ENCODE measurements at regions not wholly inside any gene's neighbourhood (a gene's known extent, or its start where the extent isn't known, plus 50 kb on each side); places are given as distances from the start of the nearest gene placed in this dataset.

GRCh38 chr12:31227401-31227981, 98.5 kb downstream of the SINHCAF start:
- DNase-seq (ENCODE audit: low read depth) (no peak), FAIRE-seq (peak; percentile 80)
- Histone ChIP-seq H3K4me3 (ENCODE audit: low read depth, low read length) (no peak overlapping the region), H3K27me3 (ENCODE audit: control insufficient read depth, insufficient read depth, low read length) (peaks cover 2% of the 10 kb centered on the region), H3K36me3 (ENCODE audit: control insufficient read depth, insufficient read depth, low read length) (no peaks in the 10 kb centered on the region)
- TF ChIP-seq CTCF (IDR thresholded peaks at IDR 0.05; ENCODE audit: insufficient read depth, low read length, severe bottlenecking) = no peak

- Histone ChIP-seq H3K36me3 (ENCODE audit: control insufficient read depth, insufficient read depth, low read length) (no peaks in the 10 kb centered on the region), H3K27me3 (ENCODE audit: control insufficient read depth, insufficient read depth, low read length) (peaks cover 2% of the 10 kb centered on the region), H3K4me3 (ENCODE audit: low read depth, low read length) (no peak overlapping the region)
- DNase-seq (ENCODE audit: low read depth) (no peak), FAIRE-seq (peak; percentile 23)
- TF ChIP-seq CTCF (IDR thresholded peaks at IDR 0.05; ENCODE audit: insufficient read depth, low read length, severe bottlenecking) = no peak
Observed at GRCh38 chr12:31228811-31229792, 96.8 kb downstream of the SINHCAF start.

- Histone ChIP-seq H3K4me3 (ENCODE audit: low read depth, low read length) (no peak overlapping the region), H3K27me3 (ENCODE audit: control insufficient read depth, insufficient read depth, low read length) (peaks cover 2% of the 10 kb centered on the region), H3K36me3 (ENCODE audit: control insufficient read depth, insufficient read depth, low read length) (no peaks in the 10 kb centered on the region)
- no peak for TF ChIP-seq CTCF (IDR thresholded peaks at IDR 0.05; ENCODE audit: insufficient read depth, low read length, severe bottlenecking)
- FAIRE-seq = peak; percentile 82
- peak; percentile 93 for DNase-seq (ENCODE audit: low read depth)
Observed at GRCh38 chr12:31230004-31230403, 95.9 kb downstream of the SINHCAF start.

Data from bronchial epithelial cell (primary cell).